ENCODE measurements at regions not wholly inside any gene's neighbourhood (a gene's known extent, or its start where the extent isn't known, plus 50 kb on each side); places are given as distances from the start of the nearest gene placed in this dataset.

- no peak for TF ChIP-seq POLR2A (IDR thresholded peaks at IDR 0.05)
- no peak for TF ChIP-seq CTCF (IDR thresholded peaks at IDR 0.05)
- no peak for TF ChIP-seq POLR2AphosphoS5 (IDR thresholded peaks at IDR 0.05)
Observed at GRCh38 chr4:81307991-81308390, 93.0 kb upstream of the PRKG2 start.

Measured in suprapubic skin (tissue), 4 donors.